ENCODE measurements at regions not wholly inside any gene's neighbourhood (a gene's known extent, or its start where the extent isn't known, plus 50 kb on each side); places are given as distances from the start of the nearest gene placed in this dataset.

- TF ChIP-seq, protein P1, sequence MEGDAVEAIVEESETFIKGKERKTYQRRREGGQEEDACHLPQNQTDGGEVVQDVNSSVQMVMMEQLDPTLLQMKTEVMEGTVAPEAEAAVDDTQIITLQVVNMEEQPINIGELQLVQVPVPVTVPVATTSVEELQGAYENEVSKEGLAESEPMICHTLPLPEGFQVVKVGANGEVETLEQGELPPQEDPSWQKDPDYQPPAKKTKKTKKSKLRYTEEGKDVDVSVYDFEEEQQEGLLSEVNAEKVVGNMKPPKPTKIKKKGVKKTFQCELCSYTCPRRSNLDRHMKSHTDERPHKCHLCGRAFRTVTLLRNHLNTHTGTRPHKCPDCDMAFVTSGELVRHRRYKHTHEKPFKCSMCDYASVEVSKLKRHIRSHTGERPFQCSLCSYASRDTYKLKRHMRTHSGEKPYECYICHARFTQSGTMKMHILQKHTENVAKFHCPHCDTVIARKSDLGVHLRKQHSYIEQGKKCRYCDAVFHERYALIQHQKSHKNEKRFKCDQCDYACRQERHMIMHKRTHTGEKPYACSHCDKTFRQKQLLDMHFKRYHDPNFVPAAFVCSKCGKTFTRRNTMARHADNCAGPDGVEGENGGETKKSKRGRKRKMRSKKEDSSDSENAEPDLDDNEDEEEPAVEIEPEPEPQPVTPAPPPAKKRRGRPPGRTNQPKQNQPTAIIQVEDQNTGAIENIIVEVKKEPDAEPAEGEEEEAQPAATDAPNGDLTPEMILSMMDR (IDR thresholded peaks at IDR 0.05): no peak
- no peak for TF ChIP-seq POLR2A (IDR thresholded peaks at IDR 0.05)
Measured at GRCh38 chr15:95148183-95148582, 916.8 kb downstream of the MCTP2 start.

Data from uterus (tissue), 2 donors.